H54 (cell line): ENCODE measurements at regions not wholly inside any gene's neighbourhood (a gene's known extent, or its start where the extent isn't known, plus 50 kb on each side); places are given as distances from the start of the nearest gene placed in this dataset.

Experiments
- DNase-seq: peaks from one replicate; pipeline ENCODE4 v3.0.0; 2011; ENCODE audit warnings: low spot score, mixed read lengths; ENCODE audit not compliant: insufficient read length
- FAIRE-seq: peaks from 3 replicates; lab custom pipeline; 2011; peaks lifted over from hg19 to GRCh38; lab: Jason Lieb, UNC
- POLR2A ChIP-seq: IDR thresholded peaks from 2 replicates; pipeline ENCODE4 v1.6.1; 2011; ENCODE audit warnings: low read depth, mild to moderate bottlenecking, low read length

- no peak for TF ChIP-seq POLR2A
- FAIRE-seq, result peak; percentile 36
- no peak for DNase-seq
These were observed 999.1 kb upstream of the SLC10A2 start for GRCh38 chr13:104065328-104065727.

- DNase-seq (no peak), FAIRE-seq (peak; percentile 48)
- TF ChIP-seq POLR2A, result no peak
These were observed 991.6 kb upstream of the SLC10A2 start for GRCh38 chr13:104057861-104058260.

DNA sequence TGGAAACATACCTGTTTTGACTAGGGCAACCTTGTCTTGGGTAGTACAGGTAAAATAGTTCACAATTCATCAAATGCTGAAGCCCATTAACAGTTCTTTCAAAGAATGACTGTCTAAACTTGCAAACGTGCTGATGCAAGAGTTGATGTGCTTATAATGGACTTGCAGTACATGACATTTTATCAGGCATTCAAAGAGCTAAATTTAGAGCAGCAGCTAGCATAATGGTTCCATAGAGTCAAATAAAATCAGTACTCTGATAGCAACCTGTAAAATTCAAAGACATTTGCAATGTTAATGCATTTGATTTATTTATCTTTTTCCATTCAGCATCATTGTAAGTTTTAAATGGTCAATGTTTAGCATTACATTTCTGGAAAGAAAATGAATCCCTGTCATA is 979.7 kb upstream of the SLC10A2 start:
- no peak for TF ChIP-seq POLR2A
- DNase-seq, result no peak
- no peak for FAIRE-seq

DNA sequence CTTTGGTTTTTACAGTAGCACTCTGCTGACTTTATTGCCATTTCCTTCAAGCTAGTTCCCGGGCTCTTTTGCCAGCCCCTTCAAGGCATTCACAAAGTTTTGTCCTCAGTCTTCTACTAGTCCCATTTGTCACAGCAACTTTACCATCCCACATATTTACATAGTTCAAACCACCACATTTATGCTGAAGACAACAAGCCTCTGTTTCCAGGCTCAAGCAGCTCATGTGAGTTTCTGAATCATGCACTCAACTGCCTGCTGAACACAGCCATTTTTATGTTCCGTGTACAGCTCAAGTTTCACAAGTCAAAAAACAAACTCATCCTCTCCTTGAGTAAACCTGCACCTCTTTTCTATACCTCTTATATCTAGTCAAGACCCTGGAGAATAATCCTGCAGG is 977.0 kb upstream of the SLC10A2 start:
- DNase-seq, result no peak
- FAIRE-seq, result no peak
- no peak for TF ChIP-seq POLR2A

GRCh38 chr13:104034891-104035290 is 968.7 kb upstream of the SLC10A2 start:
- FAIRE-seq, result no peak
- TF ChIP-seq POLR2A, result no peak
- DNase-seq, result no peak

- no peak for DNase-seq
- FAIRE-seq, result no peak
- TF ChIP-seq POLR2A, result no peak
These were observed 959.1 kb upstream of the SLC10A2 start for GRCh38 chr13:104025303-104025702.

DNA sequence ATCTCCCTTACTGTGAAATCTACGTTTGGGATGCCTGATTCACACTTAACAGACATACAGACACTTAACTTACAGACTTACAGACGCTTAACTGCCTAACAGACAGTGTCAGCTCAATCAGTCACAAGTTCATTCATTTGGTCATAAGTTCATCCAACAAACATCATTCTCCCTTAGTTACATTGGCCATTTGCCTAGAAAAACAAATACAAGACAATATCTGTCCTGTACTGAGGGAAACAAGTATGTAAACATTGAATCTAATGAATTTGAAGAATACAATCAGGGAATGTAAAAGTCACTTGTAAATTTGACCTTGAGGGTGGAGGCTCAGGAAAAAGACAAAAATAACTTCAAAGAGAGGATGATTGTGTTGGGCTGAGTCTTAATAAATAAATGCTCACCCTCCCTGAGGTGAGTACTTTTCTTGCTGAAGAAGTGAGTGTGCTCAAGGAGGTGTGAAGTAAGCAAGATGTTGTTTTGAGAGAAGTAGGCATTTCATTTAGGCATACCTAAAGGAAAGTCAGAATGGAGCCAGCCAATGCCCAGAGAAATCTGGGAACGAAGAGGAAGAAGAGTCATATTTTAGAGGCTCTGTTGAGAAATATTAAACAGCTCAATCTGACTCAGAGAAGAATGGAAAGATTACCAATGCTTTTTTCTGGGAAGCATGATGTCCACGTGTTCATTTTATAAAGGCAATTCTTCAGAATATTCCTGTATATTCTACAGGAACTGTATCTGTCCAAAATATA is 958.4 kb upstream of the SLC10A2 start:
- no peak for DNase-seq
- FAIRE-seq, result no peak
- TF ChIP-seq POLR2A, result no peak

DNA sequence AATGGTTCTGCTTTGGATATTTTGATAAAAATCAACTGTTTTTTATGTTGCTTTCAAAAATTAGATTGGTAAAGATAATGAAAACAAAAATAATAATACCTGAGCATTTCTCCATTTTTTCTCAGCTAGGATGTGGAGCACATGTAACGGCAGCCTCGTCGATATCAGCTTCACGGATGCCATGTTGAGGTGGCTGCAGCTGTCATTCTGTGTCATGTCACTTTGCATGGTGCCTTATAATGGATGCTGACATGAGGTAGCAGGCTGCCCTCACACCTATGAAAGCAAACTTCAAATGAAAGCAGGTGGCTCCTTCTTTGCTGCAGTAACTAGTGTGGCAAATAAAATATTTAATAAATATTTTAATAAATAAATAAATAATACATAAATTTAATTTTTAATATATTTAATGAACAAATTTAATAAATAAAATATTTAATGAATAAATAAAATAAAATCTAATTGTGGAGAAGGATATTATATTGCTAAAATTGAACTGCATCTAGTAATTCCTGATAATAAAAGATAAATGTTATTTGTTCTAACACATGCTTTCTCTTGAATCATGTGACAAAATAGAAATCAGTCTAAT is 955.7 kb upstream of the SLC10A2 start:
- no peak for DNase-seq
- no peak for TF ChIP-seq POLR2A
- no peak for FAIRE-seq

DNA sequence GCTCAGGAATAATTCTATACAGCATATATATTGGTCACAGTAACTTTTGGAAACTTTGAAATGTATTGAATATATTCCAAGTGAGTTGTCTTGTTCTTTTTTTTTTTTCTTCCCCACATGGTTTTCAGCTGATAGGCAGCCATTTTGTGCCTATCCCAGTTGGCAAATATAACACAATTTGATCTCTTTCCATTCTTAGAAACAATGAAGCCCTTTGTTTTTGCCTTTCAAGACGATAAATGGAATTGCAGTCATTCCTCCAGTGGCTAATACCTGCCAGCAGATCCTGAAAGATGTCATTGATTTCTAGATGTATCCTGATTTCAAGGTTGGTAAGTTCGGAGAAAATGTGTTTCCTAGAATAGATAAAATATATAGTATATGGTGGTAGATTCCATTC is 951.1 kb upstream of the SLC10A2 start:
- FAIRE-seq (no peak), DNase-seq (no peak)

DNA sequence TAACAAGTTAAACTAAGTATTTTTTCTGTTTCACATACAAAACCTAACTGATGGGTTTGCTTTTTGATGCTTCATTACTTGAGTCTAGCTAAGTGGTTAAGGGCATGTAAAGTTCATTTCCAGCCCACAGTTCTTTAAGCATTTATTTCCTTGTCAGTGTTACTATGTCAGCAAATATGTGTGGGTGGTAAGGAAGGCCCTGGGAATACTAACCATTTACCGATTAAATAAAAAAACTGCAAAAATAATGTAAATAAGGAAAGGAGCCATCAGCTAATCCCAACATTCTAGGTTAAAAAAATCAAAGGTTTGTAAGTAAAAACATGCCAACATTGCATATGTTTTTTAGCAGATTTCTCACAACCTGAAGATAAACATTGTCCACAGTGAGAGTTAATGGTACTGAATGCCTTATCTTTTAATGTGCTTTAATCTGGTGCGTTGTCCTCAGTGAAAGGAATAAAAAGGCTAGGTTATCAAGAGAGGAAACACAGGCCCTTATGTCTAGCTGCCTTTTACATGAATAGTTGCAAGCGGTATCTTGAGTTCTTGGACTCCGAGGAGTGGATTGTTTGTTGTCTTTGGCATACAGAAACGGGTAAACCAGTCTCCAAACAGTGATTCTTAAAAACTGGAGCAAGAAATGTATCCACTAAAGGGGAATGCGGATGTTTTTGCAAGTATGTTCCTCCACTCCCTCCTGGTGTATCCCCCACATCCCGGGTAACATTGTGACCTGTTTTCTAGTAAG is 949.6 kb upstream of the SLC10A2 start:
- no peak for TF ChIP-seq POLR2A
- FAIRE-seq, result no peak
- no peak for DNase-seq

More for the DNA sequence above, 951.1 kb upstream of the SLC10A2 start:
- no peak for TF ChIP-seq POLR2A

DNA sequence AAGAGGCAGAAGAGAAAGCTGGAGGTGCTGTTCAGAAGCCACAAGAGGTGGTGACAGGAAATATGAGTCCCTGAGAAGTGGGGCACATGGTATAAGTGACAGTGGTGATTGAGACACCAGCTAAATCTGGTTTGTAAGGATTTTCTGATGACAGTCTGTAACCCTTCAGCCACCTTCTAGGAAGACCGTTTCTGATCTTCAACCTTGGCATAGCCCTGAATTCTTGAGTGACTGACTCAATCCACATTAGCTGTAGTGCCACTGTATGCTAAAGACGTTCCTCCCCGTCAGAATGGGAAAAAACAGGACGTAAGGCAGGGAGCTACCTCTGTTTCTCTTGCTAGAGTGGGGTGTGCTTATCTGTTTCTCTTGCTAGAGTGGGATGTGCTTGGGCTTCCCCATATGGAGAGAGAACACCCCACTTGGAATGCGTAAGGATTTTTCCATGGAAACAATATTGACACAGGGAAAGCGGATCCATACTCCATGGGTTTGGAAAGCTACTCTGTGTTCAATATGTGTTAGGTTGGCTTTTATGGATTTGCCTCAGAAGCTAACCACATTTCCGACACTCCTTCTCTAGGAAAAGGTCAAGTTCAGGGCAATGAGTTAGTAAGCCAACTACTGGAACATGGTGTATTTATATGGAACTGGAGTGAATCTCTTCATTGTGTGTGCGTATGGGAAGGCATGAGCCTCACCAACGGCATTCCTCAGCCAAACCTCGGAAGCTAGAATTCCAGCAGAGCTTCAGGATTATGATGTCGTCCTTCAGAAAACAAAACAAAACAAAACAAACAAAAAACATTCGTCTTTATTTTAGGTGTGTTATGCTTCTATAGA is 948.8 kb upstream of the SLC10A2 start:
- DNase-seq (no peak), FAIRE-seq (peak; percentile 57)
- no peak for TF ChIP-seq POLR2A

- FAIRE-seq (no peak), DNase-seq (no peak)
- no peak for TF ChIP-seq POLR2A
These were observed 945.5 kb upstream of the SLC10A2 start for GRCh38 chr13:104011505-104012241.
